ENCODE measurements at regions not wholly inside any gene's neighbourhood (a gene's known extent, or its start where the extent isn't known, plus 50 kb on each side); places are given as distances from the start of the nearest gene placed in this dataset.

DNA sequence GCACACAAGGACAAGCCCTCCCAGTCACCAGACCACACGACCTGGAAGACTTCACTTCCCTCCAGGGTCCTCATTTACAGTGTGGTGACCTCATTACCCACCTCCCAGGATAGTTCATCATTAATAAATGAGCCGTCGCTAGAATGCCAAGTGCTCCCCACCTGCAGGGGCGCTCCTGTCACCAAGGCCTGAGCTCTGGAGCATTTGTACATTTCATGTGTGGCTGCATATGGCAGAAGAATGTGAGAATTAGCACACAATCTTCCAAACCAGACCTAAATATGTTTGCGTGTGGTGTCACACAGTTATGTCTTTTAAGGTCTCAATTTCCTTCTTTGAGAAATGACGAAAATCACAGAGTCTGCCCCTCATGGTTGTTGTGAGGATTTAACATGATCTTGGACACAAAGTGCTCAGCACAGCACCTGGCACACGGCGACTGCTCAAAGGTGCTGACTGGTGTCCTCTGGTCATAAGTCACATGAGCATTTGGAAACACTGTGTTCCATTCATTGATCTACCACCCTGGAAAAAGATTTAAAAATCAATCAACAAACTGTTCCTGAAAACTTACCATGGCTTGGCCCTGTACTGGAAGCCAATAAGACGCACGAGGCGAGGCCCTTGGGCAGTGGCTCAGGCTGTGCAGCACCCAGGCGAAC is 150.6 kb upstream of the SPACA7 start:
- DNase-seq = no peak

- no peak for DNase-seq
Observed at GRCh38 chr13:112226320-112227002, 149.7 kb upstream of the SPACA7 start.

DNA sequence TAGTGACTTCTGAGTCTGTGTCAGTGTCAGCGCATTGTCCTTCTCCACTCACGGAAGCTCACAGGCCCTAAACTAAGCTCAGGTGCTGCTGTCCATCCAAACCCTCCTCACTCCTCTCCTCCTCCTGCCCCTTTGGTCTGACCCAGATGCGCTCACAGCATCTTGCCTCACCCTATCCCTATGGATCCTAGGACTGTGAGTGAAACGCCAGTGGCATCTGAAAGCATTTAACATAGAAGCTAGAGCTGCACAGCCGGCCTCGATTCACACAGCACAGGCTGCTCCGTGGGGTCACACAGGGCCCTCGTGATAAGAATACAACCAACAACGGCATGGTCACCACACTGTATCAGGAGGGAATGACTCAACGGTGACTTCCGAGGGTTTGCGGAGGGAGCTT is 149.1 kb upstream of the SPACA7 start:
- DNase-seq = no peak

GRCh38 chr13:112229445-112229844 is 146.7 kb upstream of the SPACA7 start:
- DNase-seq = no peak

- no peak for DNase-seq
Observed at GRCh38 chr13:112229992-112230872, 145.9 kb upstream of the SPACA7 start.

GRCh38 chr13:112231451-112232083 is 144.6 kb upstream of the SPACA7 start:
- DNase-seq = no peak

DNA sequence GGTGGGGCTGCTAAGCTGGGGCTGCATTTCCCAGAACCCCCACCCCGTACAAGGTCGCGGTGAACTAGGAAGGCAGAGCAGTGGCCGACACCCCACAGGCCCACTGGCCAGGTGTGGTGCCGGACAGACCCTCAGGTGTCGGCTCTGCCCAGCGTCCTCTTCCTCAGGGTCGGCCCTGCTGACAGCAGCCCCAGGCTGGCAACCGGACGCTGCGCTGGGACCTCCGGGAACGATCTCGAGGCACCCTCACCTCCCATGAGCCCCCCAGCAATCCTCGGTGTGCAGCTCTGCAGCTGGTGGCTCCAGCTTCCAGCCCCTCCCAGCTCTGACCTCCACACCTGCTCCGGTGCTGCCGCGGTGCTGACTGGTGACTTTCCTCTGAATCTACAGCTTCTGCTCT is 142.9 kb upstream of the SPACA7 start:
- DNase-seq = no peak

DNA sequence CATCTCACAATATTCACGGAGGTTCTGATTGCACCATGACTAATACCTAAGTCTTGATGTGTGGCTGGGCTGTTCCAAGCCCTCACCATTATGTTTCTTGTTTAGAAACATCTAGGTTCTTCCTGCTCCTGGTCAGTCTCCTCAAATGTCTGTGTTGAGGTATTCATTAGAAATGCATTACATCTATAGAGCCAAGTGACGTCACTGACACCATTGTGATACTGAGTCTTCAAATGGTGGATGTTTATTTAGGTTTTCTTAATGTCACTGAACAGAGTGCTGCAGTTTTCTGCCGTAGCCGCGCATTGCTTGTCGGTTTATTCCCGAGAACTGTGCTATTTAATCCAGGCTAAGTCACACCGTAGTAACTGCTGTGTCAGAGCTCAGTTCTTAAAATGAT is 142.4 kb upstream of the SPACA7 start:
- no peak for DNase-seq

DNA sequence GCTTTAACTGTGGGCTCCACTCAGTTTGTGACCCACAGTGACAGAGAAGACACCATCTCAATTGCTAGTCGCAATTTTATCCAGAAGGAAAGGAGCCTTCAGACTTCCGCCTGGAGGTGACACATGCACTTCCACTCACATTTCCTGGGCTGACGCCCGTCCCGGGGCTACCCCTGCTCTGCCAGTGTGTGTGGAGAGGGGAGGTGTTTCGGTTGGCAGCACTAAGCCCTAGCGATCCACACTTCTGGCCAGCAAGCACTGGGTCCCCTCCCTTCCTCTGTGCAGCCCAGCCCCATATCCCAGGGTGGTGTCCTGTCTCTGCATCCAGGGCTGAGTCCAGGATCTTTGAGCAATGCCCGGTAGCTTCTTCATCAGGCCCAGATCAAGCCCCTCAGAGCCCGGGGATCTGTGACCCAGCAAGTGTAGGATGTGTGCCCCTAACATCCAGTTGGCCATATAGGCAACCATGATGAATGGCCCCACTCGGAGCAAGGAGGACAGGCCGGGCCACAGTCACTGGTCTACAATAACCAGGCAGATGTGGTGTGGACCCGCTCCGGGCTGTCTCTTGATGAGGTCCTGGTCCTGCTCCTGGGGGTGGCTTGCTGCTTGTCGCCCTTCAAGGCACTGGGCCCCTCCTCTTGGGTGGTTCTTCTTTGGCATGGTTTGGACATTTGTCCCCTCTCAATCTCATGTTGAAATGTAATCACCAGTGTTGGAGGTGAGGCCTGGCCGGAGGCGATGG is 141.9 kb upstream of the SPACA7 start:
- no peak for DNase-seq

- no peak for DNase-seq
Observed at GRCh38 chr13:112236016-112236415, 140.1 kb upstream of the SPACA7 start.

DNA sequence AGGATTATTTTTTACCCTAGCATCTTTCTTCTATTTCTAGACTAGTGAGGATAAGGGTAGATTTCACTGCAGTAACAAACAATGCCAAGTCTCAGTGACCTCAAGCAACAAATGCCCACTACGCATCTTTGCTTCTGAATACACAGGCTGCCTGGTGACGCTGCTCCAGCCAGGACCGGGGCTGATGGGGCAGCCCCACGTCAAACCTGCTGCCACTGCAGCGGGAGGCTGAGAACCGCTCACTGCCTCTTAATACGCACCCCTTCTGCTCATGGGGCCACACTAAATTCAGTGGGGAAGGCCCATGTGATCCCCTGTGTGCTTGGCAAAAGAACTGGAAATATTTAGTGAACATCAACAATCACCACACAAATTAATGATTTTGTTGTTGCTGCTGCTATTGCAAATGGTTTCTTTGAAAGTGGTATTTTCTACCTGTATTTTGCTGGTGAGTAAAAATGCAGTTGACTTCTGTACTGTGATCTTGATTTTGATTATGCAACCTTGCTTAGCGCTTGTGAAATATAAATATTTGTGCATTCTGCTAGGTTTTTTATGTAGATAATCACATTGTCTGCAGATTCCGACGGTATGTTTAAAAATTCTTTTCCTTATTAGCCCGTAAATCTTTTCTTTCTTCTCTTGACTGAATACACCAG is 139.5 kb upstream of the SPACA7 start:
- no peak for DNase-seq

DNA sequence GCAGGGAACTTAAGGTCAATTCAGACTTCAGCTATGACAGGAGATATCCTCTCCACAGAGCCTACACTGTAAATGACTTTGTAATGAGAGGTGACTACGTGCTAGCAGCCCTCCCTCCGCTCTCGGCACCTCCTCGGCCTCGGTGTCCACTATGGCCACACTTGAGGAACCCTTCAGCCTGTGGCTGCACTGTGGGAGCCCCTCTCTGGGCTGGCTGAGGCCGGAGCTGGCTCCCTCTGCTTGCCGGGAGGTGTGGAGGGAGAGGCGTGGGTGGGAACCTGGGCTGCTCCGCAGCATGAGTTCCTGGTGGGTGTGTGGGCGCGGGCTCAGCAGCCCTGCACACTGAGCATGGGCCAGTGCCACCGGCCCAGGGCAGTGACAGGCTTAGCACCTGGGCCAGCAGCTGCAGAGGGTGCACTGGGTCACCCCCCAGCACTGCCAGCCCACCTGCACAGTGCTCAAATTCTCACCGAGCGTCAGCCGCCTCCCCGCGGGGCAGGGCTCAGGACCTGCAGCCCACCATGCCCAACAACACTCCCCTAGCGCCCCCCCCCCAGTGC is 137.6 kb upstream of the SPACA7 start:
- DNase-seq = no peak

DNA sequence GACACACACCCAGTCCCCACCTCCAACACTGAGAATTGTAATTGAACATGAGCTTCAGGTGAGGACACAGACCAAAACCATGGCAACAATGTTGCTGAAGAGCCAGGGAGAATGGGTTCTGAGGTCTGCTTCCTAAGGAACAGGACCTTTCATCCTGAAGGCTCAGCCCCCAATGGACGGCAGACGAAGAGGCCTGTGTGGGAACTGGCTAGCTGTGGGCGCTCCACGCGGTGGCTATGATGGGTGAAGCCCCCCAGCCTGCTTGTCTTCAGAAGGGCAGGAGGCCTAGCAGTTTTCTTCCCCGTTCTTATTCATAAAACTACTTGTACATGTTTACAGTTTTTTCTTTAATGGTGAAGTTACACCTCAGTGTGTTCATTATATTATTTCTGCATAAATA is 136.1 kb upstream of the SPACA7 start:
- no peak for DNase-seq

GRCh38 chr13:112241288-112241687 is 134.9 kb upstream of the SPACA7 start:
- no peak for DNase-seq

DNA sequence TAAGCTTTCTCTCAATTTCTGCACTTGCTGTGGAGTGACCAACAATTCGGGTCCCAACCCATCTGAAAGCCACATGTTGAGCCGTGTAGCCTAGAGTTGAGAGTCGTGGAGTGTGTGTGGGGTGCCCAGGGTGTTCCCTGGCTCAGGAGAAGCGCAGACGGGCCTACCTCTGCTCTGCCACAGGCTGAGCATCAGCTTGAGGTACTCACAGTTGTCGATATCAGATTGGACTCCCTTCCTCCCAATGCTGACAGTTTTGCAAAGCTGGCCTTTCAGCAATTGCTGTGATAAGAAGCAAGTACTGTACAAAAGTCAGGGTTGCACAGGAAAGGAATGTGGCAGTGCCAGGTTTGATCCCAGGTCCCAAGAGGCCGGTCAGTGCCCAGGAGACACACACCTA is 133.4 kb upstream of the SPACA7 start:
- no peak for DNase-seq

GRCh38 chr13:112244061-112244460 is 132.1 kb upstream of the SPACA7 start:
- no peak for DNase-seq

DNA sequence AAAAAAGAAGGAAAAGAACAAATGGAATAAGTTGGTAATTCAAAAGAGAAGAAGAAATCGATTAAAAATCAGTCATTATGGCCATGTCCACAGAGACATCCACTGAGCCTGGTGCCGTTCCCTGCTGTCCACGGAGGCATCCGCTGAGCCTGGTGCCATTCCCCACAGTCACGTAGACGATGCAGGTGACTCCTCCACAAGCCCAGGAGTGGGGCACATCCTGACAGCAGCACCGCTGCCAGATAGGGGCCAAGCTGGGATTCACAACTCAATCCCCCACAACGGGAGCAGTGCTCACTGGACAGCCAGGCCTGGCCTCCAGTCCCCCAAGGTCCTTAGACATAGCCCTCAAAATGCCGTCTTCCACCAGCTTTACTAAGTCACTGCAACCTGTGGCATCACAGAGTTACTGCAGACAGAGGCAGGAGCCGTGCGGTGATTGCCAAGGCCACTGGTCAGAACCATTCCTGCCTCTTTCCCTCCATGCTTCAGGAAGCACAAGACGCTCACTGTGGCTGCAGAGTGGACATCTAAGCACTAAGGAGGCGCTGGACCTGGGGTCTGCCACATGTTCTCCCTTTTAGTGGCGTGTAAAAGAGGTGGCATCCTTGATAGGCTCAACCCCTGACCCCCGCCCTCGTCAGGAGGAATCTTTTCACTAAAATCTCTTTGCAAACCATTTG is 131.5 kb upstream of the SPACA7 start:
- no peak for DNase-seq

GRCh38 chr13:112245179-112245724 is 130.9 kb upstream of the SPACA7 start:
- DNase-seq = no peak

DNA sequence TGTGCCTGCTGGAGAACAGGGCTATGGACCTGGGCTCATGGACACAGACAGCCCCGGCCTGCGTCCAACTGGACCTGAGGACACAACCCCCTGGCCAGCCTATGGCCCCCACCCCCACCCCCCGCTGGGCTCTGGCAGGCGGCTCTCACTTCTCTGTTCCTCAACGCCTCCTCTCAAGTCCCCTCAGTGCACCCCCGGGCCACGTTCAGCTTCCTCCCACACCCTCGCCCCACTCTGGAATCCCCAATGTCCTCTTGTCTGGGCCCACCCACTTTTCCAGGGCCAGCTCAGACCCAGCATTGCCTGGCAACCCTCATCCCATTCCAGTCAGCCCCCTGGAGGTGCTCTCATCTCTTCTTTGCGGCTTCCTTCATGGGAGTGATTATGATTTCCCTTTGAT is 130.2 kb upstream of the SPACA7 start:
- DNase-seq = no peak

DNA sequence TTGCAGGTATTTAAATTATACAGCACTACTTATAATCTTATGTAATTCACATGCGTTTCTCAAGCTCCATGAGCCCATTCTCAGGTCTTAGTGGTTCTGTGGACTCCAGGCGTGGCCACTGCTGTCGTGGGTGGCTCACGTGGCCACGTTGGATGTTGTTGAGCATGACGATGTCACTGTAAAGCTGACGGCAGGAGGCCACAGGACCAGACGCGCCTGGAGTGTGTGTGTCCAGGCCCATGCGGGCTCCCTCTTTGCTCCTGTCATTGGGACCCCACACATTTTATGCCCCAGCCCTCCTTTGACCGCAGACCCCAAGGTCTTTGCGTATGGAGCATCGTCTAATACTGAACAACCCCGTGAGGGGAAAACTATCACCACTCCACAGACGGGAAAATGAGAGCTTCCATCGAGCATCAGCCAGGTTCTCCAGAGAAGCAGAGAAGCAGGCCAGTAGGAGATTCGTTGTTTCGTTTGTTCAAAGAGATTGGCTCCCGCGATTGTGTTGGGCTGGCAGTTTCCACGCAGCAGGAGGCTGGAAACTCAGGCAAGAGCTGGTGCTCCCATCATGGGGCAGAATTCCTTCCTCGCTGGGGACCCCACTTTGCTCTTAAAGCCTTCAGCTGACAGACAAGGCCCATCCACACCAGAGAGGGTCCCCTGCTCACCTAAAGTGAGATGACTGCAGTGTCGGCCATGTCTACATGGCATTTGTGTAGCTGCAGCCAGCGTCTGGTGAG is 129.3 kb upstream of the SPACA7 start:
- no peak for DNase-seq
